GM23338 (cell line): ENCODE measurements at regions not wholly inside any gene's neighbourhood (a gene's known extent, or its start where the extent isn't known, plus 50 kb on each side); places are given as distances from the start of the nearest gene placed in this dataset.
"Not testable (repeated sequence)": the region's sequence is repeated elsewhere in the genome, so short reads cannot be mapped to it uniquely, and the experiment has no call there.

Source experiments
- ATAC-seq: fragments of 200-7000 bp; cut with Tn5 transposase; 3 replicates; pipeline ENCODE4 v1.9.1; 2020
- DNase-seq: peaks from one replicate; pipeline ENCODE4 v3.0.0-alpha.2; 2015; ENCODE audit warnings: low spot score
- H2AFZ ChIP-seq: fragments of 200-600 bp; sonication (generic); 2 replicates; pipeline ENCODE4 v1.8.0; 2016; ENCODE audit warnings: antibody characterized with exemption, mild to moderate bottlenecking, moderate library complexity
- H3F3A ChIP-seq: fragments of 200-600 bp; sonication (generic); replicated peaks from 2 replicates; pipeline ENCODE4 v1.8.0; 2017; ENCODE audit warnings: antibody characterized with exemption, mixed run types, low read depth
- H3K27ac ChIP-seq: fragments of 200-600 bp; sonication (generic); 2 replicates; pipeline ENCODE4 v1.6.1; 2016; ENCODE audit warnings: low read depth
- H3K27me3 ChIP-seq: fragments of 200-600 bp; sonication (generic); 2 replicates; pipeline ENCODE4 v1.8.0; 2016; ENCODE audit warnings: mild to moderate bottlenecking, mixed run types, moderate library complexity; ENCODE audit not compliant: insufficient read depth
- H3K36me3 ChIP-seq: fragments of 200-600 bp; sonication (generic); 2 replicates; pipeline ENCODE4 v1.8.0; 2016; ENCODE audit warnings: mild to moderate bottlenecking; ENCODE audit not compliant: insufficient read depth
- H3K4me1 ChIP-seq: fragments of 200-600 bp; sonication (generic); 2 replicates; pipeline ENCODE4 v1.8.0; 2016; ENCODE audit warnings: mild to moderate bottlenecking, moderate library complexity; ENCODE audit not compliant: insufficient read depth
- H3K4me2 ChIP-seq: fragments of 200-600 bp; sonication (generic); 2 replicates; pipeline ENCODE4 v1.7.1; 2017; ENCODE audit warnings: mixed run types
- H3K4me3 ChIP-seq: fragments of 200-600 bp; sonication (generic); 2 replicates; pipeline ENCODE4 v1.6.1; 2016; ENCODE audit warnings: mixed run types
- H3K79me2 ChIP-seq: fragments of 200-600 bp; sonication (generic); replicated peaks from 2 replicates; pipeline ENCODE4 v1.8.0; 2017; ENCODE audit warnings: mild to moderate bottlenecking; ENCODE audit not compliant: insufficient read depth
- H3K9me2 ChIP-seq: fragments of 200-600 bp; sonication (generic); 2 replicates; pipeline ENCODE4 v1.8.0; 2017; ENCODE audit not compliant: insufficient read depth
- H4K20me1 ChIP-seq: fragments of 200-600 bp; sonication (generic); replicated peaks from 2 replicates; pipeline ENCODE4 v1.8.0; 2017; ENCODE audit warnings: mild to moderate bottlenecking; ENCODE audit not compliant: insufficient read depth
- H3K27ac Mint-ChIP-seq: 2 replicates; pipeline ENCODE4 v1.8.0; 2020; ENCODE audit warnings: inconsistent platforms, mild to moderate bottlenecking, moderate library complexity, mixed read lengths
- H3K27me3 Mint-ChIP-seq: 3 replicates; pipeline ENCODE4 v1.8.0; 2022; ENCODE audit warnings: low read depth, mild to moderate bottlenecking, moderate library complexity, mixed read lengths, inconsistent platforms; ENCODE audit not compliant: insufficient read depth, poor library complexity
- H3K36me3 Mint-ChIP-seq: 3 replicates; pipeline ENCODE4 v1.8.0; 2021; ENCODE audit warnings: low read depth, mild to moderate bottlenecking, inconsistent platforms, moderate library complexity, mixed read lengths
- H3K4me1 Mint-ChIP-seq: 3 replicates; pipeline ENCODE4 v1.8.0; 2020; ENCODE audit warnings: mild to moderate bottlenecking, inconsistent platforms, mixed read lengths
- H3K4me3 Mint-ChIP-seq: 3 replicates; pipeline ENCODE4 v1.8.0; 2021; ENCODE audit warnings: moderate library complexity, mild to moderate bottlenecking, inconsistent platforms, mixed read lengths
- H3K9me3 Mint-ChIP-seq: 3 replicates; pipeline ENCODE4 v1.8.0; 2020; ENCODE audit warnings: moderate library complexity, mild to moderate bottlenecking, inconsistent platforms, mixed read lengths

DNA sequence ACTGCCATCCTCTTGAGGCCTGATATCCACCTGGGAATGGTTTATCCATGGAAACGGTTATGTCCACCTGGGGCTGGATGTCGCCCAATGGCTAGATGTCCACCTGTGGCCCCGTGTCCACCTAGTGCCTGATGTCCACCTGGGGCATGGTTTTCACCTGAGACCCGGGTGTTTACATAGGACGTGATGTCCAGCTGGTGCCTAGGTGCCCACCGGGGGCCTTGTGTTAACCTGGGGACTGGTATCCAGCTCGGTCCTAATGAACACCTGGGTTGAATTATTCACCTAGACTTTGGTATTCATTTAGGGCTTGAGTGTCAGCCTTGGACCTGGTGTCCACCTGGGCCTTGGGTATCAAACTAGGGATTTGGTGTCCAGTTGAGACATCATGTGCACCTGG, 202.7 kb downstream of the POTEG start:
- H3K36me3 ChIP-seq, H3K36me3 Mint-ChIP-seq, H3F3A ChIP-seq, ATAC-seq, H3K4me3 ChIP-seq, DNase-seq, H4K20me1 ChIP-seq, H3K4me1 ChIP-seq, H3K4me1 Mint-ChIP-seq, H3K27me3 Mint-ChIP-seq, H2AFZ ChIP-seq, H3K4me3 Mint-ChIP-seq, H3K27me3 ChIP-seq, H3K27ac ChIP-seq, H3K79me2 ChIP-seq, H3K9me2 ChIP-seq, H3K4me2 ChIP-seq, H3K27ac Mint-ChIP-seq: not testable (repeated sequence)
- H3K9me3 Mint-ChIP-seq, result peaks cover 16% of the 10 kb centered on the region

DNA sequence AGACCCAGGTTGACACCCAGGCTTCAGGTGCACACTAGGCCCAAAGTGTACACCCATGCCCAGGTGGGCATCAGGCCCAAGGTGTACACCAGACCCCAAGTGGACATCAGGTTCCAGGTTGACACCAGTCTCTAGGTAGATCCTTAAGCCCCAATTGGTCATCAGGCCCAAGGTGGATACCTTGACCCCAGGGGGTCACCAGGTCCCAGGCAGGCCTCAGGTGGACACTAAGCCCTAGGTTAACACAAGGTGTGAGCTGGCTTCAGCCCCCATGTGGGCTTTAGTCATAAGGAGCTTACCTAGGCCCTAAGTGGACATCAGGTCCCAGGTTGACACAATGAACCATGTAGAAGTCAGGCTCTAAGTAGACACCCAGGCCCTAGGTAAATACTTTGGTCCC, 200.1 kb downstream of the POTEG start:
- H3K4me3 Mint-ChIP-seq, H3K27me3 ChIP-seq, H3K36me3 Mint-ChIP-seq, H3K4me1 ChIP-seq, H3F3A ChIP-seq, H3K79me2 ChIP-seq, H3K27ac Mint-ChIP-seq, H3K27me3 Mint-ChIP-seq, H3K9me3 Mint-ChIP-seq, ATAC-seq, H3K27ac ChIP-seq, H3K36me3 ChIP-seq, H3K9me2 ChIP-seq, H4K20me1 ChIP-seq, DNase-seq, H3K4me1 Mint-ChIP-seq, H2AFZ ChIP-seq, H3K4me2 ChIP-seq, H3K4me3 ChIP-seq: not testable (repeated sequence)

DNA sequence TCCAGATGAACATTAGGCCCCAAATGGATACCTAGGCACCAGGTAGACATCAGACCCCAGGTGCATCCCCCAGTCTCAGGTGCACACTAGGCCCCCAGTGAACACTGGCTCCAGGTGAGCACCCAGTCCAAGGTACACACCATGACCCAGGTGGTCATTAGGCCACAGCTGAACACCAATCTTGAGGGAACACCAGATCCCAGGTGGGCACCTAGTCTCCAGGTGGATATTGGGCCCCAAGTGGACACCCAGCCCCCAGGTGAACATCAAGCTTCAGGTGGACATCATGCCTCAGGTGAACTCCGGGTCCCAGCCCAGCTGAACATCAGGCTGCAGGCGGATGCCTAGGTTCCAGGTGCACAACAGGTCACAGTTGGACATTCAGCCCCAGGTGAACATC, 196.5 kb downstream of the POTEG start:
- not testable (repeated sequence) for H3K4me1 Mint-ChIP-seq, H3K4me2 ChIP-seq, H3K27ac ChIP-seq, H3K27me3 ChIP-seq, H4K20me1 ChIP-seq, H3K4me1 ChIP-seq, H3K79me2 ChIP-seq, DNase-seq, H3K27ac Mint-ChIP-seq, ATAC-seq, H3K4me3 ChIP-seq, H3K36me3 Mint-ChIP-seq, H2AFZ ChIP-seq, H3K36me3 ChIP-seq, H3K9me2 ChIP-seq, H3F3A ChIP-seq, H3K4me3 Mint-ChIP-seq, H3K27me3 Mint-ChIP-seq
- peaks cover 19% of the 10 kb centered on the region for H3K9me3 Mint-ChIP-seq

DNA sequence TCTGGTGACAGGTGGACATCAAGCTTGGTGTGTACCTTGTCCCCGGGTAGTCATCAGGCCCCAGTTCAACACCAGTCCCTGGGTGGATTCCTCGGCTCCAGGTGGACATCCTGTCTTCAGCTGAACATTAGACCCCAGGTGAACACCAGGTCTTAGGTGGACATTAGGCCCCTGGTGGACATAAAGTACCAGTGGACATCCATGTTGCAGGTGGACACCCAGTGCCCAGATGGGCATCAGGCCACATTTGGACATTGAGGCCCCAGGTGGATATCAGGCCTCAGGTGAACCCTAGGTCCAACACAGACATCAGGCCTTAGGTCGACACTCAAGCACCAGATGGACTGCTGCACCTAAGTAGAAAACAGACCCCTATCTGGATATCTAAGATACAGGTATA, 195.6 kb downstream of the POTEG start:
- not testable (repeated sequence) for H4K20me1 ChIP-seq, H3F3A ChIP-seq, H3K36me3 ChIP-seq, ATAC-seq, H3K4me2 ChIP-seq, H3K4me1 Mint-ChIP-seq, H3K27me3 Mint-ChIP-seq, H3K27ac ChIP-seq, H3K4me1 ChIP-seq, H3K4me3 Mint-ChIP-seq, H3K36me3 Mint-ChIP-seq, H2AFZ ChIP-seq, H3K79me2 ChIP-seq, H3K4me3 ChIP-seq, H3K9me2 ChIP-seq, H3K27ac Mint-ChIP-seq, H3K27me3 ChIP-seq, DNase-seq
- peaks cover 19% of the 10 kb centered on the region for H3K9me3 Mint-ChIP-seq

DNA sequence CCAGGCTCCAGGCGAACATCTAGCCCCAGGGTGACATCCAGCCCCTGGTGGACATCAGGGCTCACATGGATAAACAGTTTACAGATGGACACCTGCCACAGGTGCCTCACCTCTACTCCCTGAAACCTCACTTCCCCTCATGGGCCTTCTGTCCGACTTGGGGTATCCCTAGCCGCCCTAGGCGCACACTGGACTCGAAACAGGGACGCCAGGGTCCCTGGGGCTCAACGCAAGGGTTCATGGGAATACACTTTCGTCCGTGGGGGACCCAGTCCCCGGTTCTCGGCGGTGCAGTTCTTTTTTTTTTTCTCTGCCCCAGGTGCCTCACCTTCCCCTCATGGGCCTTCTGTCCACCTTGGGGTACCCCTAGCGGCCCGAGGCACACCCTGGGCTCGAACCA, 194.2 kb downstream of the POTEG start:
- H3K36me3 ChIP-seq, H3K4me3 ChIP-seq, H3K79me2 ChIP-seq, H3K4me3 Mint-ChIP-seq, H4K20me1 ChIP-seq, DNase-seq, H3K27ac ChIP-seq, H3K27me3 ChIP-seq, H3K4me2 ChIP-seq, H3K27me3 Mint-ChIP-seq, H2AFZ ChIP-seq, H3F3A ChIP-seq, H3K9me2 ChIP-seq, H3K27ac Mint-ChIP-seq, H3K4me1 ChIP-seq, ATAC-seq, H3K36me3 Mint-ChIP-seq, H3K4me1 Mint-ChIP-seq: not testable (repeated sequence)
- peaks cover 19% of the 10 kb centered on the region for H3K9me3 Mint-ChIP-seq

DNA sequence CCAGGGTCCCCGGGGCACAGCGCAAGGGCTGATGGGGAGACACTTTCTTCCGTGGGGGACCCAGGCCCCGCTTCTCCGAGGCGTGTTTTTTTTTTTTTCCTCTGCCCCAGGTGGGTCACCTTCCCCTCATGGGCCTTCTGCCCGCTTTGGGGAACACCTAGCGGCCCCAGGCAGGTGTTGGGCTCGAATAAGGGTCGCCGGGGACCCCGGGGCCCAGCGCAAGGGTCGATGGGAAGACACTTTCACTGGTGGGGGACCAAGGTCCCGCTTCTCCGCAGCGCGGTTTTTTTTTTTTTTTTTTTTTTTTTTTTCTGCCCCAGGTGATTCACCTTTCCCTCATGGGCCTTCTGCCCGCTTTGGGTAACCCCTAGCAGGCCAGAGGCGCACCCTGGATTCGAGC, 193.8 kb downstream of the POTEG start:
- not testable (repeated sequence) for ATAC-seq, H3K36me3 Mint-ChIP-seq, H3K4me1 ChIP-seq, H2AFZ ChIP-seq, H3K4me1 Mint-ChIP-seq, H3K4me3 Mint-ChIP-seq, DNase-seq, H3K27ac Mint-ChIP-seq, H3K9me2 ChIP-seq, H3K4me3 ChIP-seq, H3K4me2 ChIP-seq, H3F3A ChIP-seq, H3K27me3 ChIP-seq, H3K27me3 Mint-ChIP-seq, H3K36me3 ChIP-seq, H4K20me1 ChIP-seq, H3K27ac ChIP-seq, H3K79me2 ChIP-seq
- H3K9me3 Mint-ChIP-seq, result peaks cover 19% of the 10 kb centered on the region

DNA sequence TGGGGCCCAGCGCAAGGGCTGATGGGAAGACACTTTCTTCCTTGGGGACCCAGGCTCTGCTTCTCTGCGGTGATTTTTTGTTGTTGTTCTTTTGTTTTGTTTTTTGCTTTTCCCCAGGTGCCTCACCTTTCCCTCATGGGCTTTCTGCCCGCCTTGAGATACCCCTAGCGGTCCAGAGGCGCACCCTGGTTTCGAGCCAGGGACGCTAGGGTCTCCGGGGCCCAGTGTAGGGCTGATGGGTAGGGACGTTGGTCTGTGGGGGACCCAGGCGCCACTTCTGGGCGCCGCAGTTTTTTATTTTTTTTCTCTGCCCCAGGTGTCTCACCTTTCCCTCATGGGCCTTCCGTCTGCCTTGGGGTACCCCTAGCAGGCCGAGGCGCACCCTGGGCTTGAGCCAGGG, 192.7 kb downstream of the POTEG start:
- not testable (repeated sequence) for H2AFZ ChIP-seq, H3K4me1 Mint-ChIP-seq, H3K27me3 Mint-ChIP-seq, H3K4me3 Mint-ChIP-seq, H3K4me2 ChIP-seq, H3K9me2 ChIP-seq, H3K27ac ChIP-seq, DNase-seq, H3F3A ChIP-seq, H3K79me2 ChIP-seq, H3K27ac Mint-ChIP-seq, H3K4me1 ChIP-seq, H4K20me1 ChIP-seq, H3K36me3 Mint-ChIP-seq, H3K4me3 ChIP-seq, H3K27me3 ChIP-seq, ATAC-seq, H3K36me3 ChIP-seq
- H3K9me3 Mint-ChIP-seq, result peaks cover 15% of the 10 kb centered on the region
